Left lobe of liver (tissue), 2 donors: ENCODE measurements at regions not wholly inside any gene's neighbourhood (a gene's known extent, or its start where the extent isn't known, plus 50 kb on each side); places are given as distances from the start of the nearest gene placed in this dataset.

ENCODE experiments used
- ATAC-seq: fragments of 200-7000 bp; cut with Tn5 transposase; one replicate; pipeline ENCODE4 v1.9.1; 2020; ENCODE audit warnings: mild to moderate bottlenecking, moderate library complexity
- DNase-seq: peaks from one replicate; pipeline ENCODE4 v3.0.0-alpha.2; 2020; ENCODE audit warnings: low spot score
- donor health status: DM: no; HTN: no; CAD: no; lungs with moderate emphysema.
- donor health status: DM: no; HTN: yes; CAD: no.

GRCh38 chr1:11407301-11407994 lies 71.5 kb upstream of the DISP3 start:
- ATAC-seq (no peak), DNase-seq (no peak)

DNA sequence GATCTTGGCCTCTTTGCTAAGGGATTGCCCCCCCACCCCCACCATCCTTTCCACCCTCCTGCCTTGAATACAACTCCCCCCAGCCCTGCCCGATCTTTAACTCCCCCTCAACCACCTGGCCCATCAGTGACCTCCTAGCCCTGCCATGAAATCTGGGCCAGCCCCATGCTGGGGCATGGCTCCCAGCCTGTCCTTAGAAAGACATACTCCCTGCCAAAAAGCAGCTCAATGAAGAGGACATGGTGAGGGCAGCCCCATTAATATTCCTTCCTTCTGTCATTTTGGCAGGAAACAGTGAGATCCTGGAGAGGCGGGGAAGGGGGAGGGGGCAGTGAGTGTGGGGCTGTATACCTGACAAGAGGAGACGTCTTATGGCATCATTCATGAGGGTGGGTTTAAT lies 66.8 kb upstream of the DISP3 start:
- ATAC-seq (no peak), DNase-seq (no peak)

DNA sequence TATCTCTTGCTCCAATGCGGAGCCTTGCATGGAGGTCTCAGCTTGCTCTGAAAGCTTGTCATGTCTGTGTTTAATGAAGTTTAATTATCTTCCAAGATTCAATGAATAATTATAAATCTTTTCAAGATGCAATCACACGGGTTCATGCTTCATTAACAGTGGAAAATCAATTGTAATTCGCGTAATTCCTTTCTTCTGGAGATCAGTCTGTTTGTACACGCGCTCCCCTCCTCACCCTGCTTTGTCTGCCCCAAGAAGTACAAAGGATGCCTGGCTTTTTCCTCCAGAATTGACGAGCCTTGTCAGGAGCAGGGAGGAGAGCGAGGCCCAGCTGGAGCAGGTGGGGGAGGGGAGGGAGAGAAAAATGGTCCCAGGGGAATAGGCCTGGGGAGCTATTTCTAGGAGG lies 65.0 kb upstream of the DISP3 start:
- ATAC-seq (no peak), DNase-seq (no peak)

GRCh38 chr1:11414926-11415538 lies 63.9 kb upstream of the DISP3 start:
- no peak for ATAC-seq

GRCh38 chr1:11417162-11417561 lies 61.8 kb upstream of the DISP3 start:
- DNase-seq (no peak), ATAC-seq (no peak)

More at GRCh38 chr1:11414926-11415538, 63.9 kb upstream of the DISP3 start:
- DNase-seq, result no peak

DNA sequence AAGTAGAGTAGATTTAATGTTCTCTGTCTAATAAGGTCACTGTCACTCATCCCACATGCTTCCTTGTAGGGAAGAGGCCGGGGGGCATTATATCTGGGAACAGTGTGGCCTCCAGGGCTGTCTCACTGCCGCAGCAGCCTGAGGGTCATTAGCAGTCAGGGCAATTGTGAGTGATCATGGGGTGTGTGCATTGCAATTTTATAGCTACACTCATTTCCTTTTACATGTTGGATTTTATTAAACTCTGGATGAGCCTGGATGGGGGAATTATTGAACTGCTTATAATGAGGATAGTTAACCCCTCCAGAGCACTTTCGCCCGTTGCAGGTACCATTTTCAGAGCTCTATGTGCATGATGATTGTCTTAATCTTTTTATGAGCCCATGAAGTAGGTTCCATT lies 60.9 kb upstream of the DISP3 start:
- ATAC-seq, result no peak
- no peak for DNase-seq

DNA sequence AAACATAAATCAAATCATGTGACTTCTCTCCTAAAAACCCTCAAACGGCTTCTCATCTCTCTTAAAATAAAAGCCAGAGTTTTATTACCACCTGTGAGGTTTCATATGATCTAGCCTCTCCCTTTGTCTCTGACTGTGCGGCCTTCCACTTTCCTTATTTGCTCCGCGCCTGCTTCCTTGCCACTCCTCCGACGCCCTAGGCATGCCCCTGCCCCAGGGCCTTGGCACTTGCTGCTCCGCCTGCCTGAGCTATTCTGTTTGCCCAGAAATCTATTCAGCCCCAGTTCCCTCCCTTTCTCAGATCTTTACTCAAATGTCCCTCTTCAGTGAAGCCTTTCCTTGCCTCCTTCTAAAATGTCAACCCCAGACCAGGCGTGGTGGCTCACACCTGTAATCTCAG lies 57.5 kb upstream of the DISP3 start:
- no peak for ATAC-seq

GRCh38 chr1:11422686-11423085 lies 56.3 kb upstream of the DISP3 start:
- DNase-seq, result no peak
- ATAC-seq, result no peak

More for the DNA sequence above, 57.5 kb upstream of the DISP3 start:
- DNase-seq, result no peak

GRCh38 chr1:11426617-11427016 lies 52.3 kb upstream of the DISP3 start:
- ATAC-seq (no peak), DNase-seq (no peak)

- ATAC-seq, result no peak
Measured at GRCh38 chr1:11428789-11429188, 50.2 kb upstream of the DISP3 start.

More at GRCh38 chr1:11428789-11429188, 50.2 kb upstream of the DISP3 start:
- no peak for DNase-seq
